K562 (cell line): ENCODE measurements at regions not wholly inside any gene's neighbourhood (a gene's known extent, or its start where the extent isn't known, plus 50 kb on each side); places are given as distances from the start of the nearest gene placed in this dataset.

Experiments used
- ATAC-seq: fragments of 200-7000 bp; cut with Tn5 transposase; 3 replicates; pipeline ENCODE4 v1.9.1; 2020; ENCODE audit warnings: moderate library complexity
- BruUV-seq: library from RNA; stranded (reverse); fragments of 400-500 nt; replicated peaks from 2 replicates; lab custom pipeline; 2021; lab: Mats Ljungman, UMichigan
- CTCF ChIA-PET: fragments of 300-600 bp; formaldehyde crosslinking; extraction: SDS; loops from one replicate; lab custom pipeline; 2021; ENCODE audit warnings: low intra/inter-chr PET ratio; lab: Yijun Ruan, JAX
- POLR2A ChIA-PET: fragments of 300-600, 350-650 bp; sonication (Branson Sonifier 250); formaldehyde crosslinking; extraction: SDS; loops from one replicate; lab custom pipeline; 2021; ENCODE audit warnings: antibody characterized with exemption, inconsistent platforms; lab: Yijun Ruan, JAX
- DNase-seq, 4 experiments: peaks; one replicate each; pipeline versions ENCODE4 v3.0.0 to v3.0.0-alpha.2; 2011 to 2018; ENCODE audit warnings: low spot score in 3 of 4, mixed read lengths in 3 of 4; ENCODE audit errors: extremely low read depth in 1 of 4
- FAIRE-seq: peaks from 2 replicates; lab custom pipeline; 2011; peaks lifted over from hg19 to GRCh38; lab: Jason Lieb, UNC
- H2AFZ ChIP-seq: 2 replicates; pipeline ENCODE4 v1.6.0; 2011; ENCODE audit warnings: low read depth, low read length, control low read depth, inconsistent platforms
- H3K27ac ChIP-seq: fragments of 200-600 bp; 3 replicates; pipeline ENCODE4 v1.8.0; 2011; ENCODE audit warnings: low read depth, mild to moderate bottlenecking, control low read depth, inconsistent platforms, low read length, moderate library complexity, mixed read lengths; ENCODE audit errors: extremely low read depth
- H3K27me3 ChIP-seq, 2 experiments: fragments of 300-600 bp in 1 of 2; 2 replicates in 1 of 2; 3 replicates in 1 of 2; pipeline versions ENCODE4 v1.6.0 to v1.8.0; 2011; ENCODE audit warnings: inconsistent platforms in 2 of 2, low read length in 2 of 2, mild to moderate bottlenecking in 1 of 2, mixed read lengths in 1 of 2, moderate library complexity in 1 of 2; ENCODE audit not compliant: control insufficient read depth in 2 of 2, insufficient read depth in 2 of 2
- H3K36me3 ChIP-seq: fragments of 300-600 bp; 3 replicates; pipeline ENCODE4 v1.8.0; 2011; ENCODE audit warnings: mild to moderate bottlenecking, low read length, inconsistent platforms; ENCODE audit not compliant: control insufficient read depth, insufficient read depth
- H3K4me1 ChIP-seq, 2 experiments: fragments of 200-600 bp in 1 of 2; replicated peaks in 1 of 2; 2 replicates in 1 of 2; 3 replicates in 1 of 2; pipeline versions ENCODE4 v1.5.1 to v1.8.0; 2011; ENCODE audit warnings: inconsistent platforms in 2 of 2, low read length in 2 of 2, mild to moderate bottlenecking in 1 of 2, mixed read lengths in 1 of 2, moderate library complexity in 1 of 2; ENCODE audit not compliant: control insufficient read depth in 2 of 2, insufficient read depth in 2 of 2
- H3K4me2 ChIP-seq: 2 replicates; pipeline ENCODE4 v1.6.1; 2011; ENCODE audit warnings: low read length, control low read depth, inconsistent platforms, mixed read lengths; ENCODE audit not compliant: insufficient read depth
- H3K4me3 ChIP-seq: fragments of 200-600 bp; sonication (generic), shearing (Covaris generic); 2 replicates; pipeline ENCODE4 v1.5.1; 2016; ENCODE audit warnings: control low read depth, inconsistent platforms
- H3K79me2 ChIP-seq: fragments of 200-600 bp; 3 replicates; pipeline ENCODE4 v1.8.0; 2011; ENCODE audit warnings: low read length, inconsistent platforms; ENCODE audit not compliant: control insufficient read depth, insufficient read depth
- H3K9ac ChIP-seq, 2 experiments: 2 replicates each; pipeline versions ENCODE4 v1.6.0 to v1.6.1; 2011; ENCODE audit warnings: low read depth in 2 of 2, low read length in 2 of 2, control low read depth in 1 of 2, inconsistent platforms in 1 of 2, mild to moderate bottlenecking in 1 of 2, mixed read lengths in 1 of 2; ENCODE audit not compliant: insufficient read depth in 1 of 2
- H3K9me1 ChIP-seq: one replicate; pipeline ENCODE4 v1.6.0; 2011; ENCODE audit warnings: inconsistent platforms, mild to moderate bottlenecking, low read length, moderate library complexity; ENCODE audit not compliant: control insufficient read depth, insufficient read depth
- H3K9me3 ChIP-seq: replicated peaks from 2 replicates; pipeline ENCODE4 v1.5.1; 2011; ENCODE audit warnings: low read depth, low read length, inconsistent platforms; ENCODE audit not compliant: control insufficient read depth, insufficient read depth
- H4K20me1 ChIP-seq: replicated peaks from 2 replicates; pipeline ENCODE4 v1.6.1; 2011; ENCODE audit warnings: low read length, inconsistent platforms, mixed read lengths; ENCODE audit not compliant: control insufficient read depth, insufficient read depth
- BCL6 ChIP-seq: fragments of 250-450 bp; sonication (Bioruptor Pico); IDR thresholded peaks from 2 replicates; pipeline ENCODE4 v1.4.0; 2020
- CREM ChIP-seq: IDR thresholded peaks from 2 replicates; pipeline ENCODE4 v1.6.1; 2014; ENCODE audit warnings: antibody characterized with exemption, low read depth
- DLX4 ChIP-seq: fragments of 250-450 bp; sonication (Bioruptor Pico); IDR thresholded peaks from 2 replicates; pipeline ENCODE4 v1.6.1; 2021; ENCODE audit warnings: mild to moderate bottlenecking
- E4F1 ChIP-seq: fragments of 250-450 bp; sonication (Bioruptor Pico); IDR thresholded peaks from 2 replicates; pipeline ENCODE4 v1.5.0; 2021; ENCODE audit warnings: mild to moderate bottlenecking, borderline replicate concordance
- FOXK2 ChIP-seq, 2 experiments: fragments of 450-650 bp; IDR thresholded peaks in 1 of 2; conservative IDR thresholded peaks in 1 of 2; 2 replicates each; pipeline ENCODE4 v1.6.1; 2016; ENCODE audit warnings: low read depth in 2 of 2, mild to moderate bottlenecking in 1 of 2
- HMG20A ChIP-seq: fragments of 450-650 bp; formaldehyde crosslinking; conservative IDR thresholded peaks from 2 replicates; pipeline ENCODE4 v1.4.0; 2020; ENCODE audit warnings: mild to moderate bottlenecking, mixed read lengths
- HMGN3 ChIP-seq: IDR thresholded peaks from 2 replicates; pipeline ENCODE4 v1.6.1; 2011; ENCODE audit warnings: borderline replicate concordance, low read depth, mild to moderate bottlenecking, mixed read lengths, low read length; ENCODE audit not compliant: insufficient read length; ENCODE audit errors: extremely low read depth
- KDM2B ChIP-seq: fragments of 250-450 bp; sonication (Bioruptor Pico); IDR thresholded peaks from 2 replicates; pipeline ENCODE4 v1.8.0; 2021; ENCODE audit warnings: mild to moderate bottlenecking, moderate library complexity
- PHTF2 ChIP-seq: fragments of 250-450 bp; sonication (Bioruptor Pico); IDR thresholded peaks from 2 replicates; pipeline ENCODE4 v1.5.0; 2021; ENCODE audit warnings: mild to moderate bottlenecking
- RFX7 ChIP-seq: fragments of 250-450 bp; sonication (Bioruptor Pico); IDR thresholded peaks from 2 replicates; pipeline ENCODE4 v1.5.1; 2021; ENCODE audit warnings: mild to moderate bottlenecking
- SMARCA4 ChIP-seq: fragments of 450-650 bp; IDR thresholded peaks from 2 replicates; pipeline ENCODE4 v1.6.1; 2016
- SOX6 ChIP-seq: fragments of 450-650 bp; IDR thresholded peaks from 2 replicates; pipeline ENCODE4 v1.6.1; 2014; ENCODE audit warnings: mild to moderate bottlenecking
- ZFP30 ChIP-seq: fragments of 250-450 bp; sonication (Bioruptor Pico); IDR thresholded peaks from 2 replicates; pipeline ENCODE4 v1.8.0; 2022; ENCODE audit warnings: moderate library complexity, mild to moderate bottlenecking, inconsistent platforms, borderline replicate concordance
- ZFP91 ChIP-seq: sonication (generic); formaldehyde crosslinking; IDR thresholded peaks from 2 replicates; pipeline ENCODE4 v1.8.0; 2022; ENCODE audit warnings: mild to moderate bottlenecking, missing genetic modification reagents
- ZNF695 ChIP-seq: fragments of 450-650 bp; formaldehyde crosslinking; IDR thresholded peaks from 2 replicates; pipeline ENCODE4 v1.4.0; 2020; ENCODE audit warnings: mild to moderate bottlenecking, moderate library complexity
- WGBS: fragments of 100-300 bp; shearing (Covaris generic); methylation state at CpG from one replicate; pipeline ENCODE4 v1.1.6; 2016; ENCODE audit warnings: low coverage, mixed read lengths; ENCODE audit not compliant: insufficient coverage; ENCODE audit errors: missing lambda C conversion rate; 5-methylcytosine and 5-hydroxymethylcytosine counted together
- in situ Hi-C: fragments of 300-500 bp; cut with MboI; formaldehyde crosslinking; loops from 4 replicates; pipeline ENCODE4 v1.15.0; 2018; ENCODE audit warnings: inconsistent platforms, mixed read lengths
- intact Hi-C: fragments of 100-400 bp; cut with micrococcal nuclease; formaldehyde crosslinking; loops from 2 replicates; pipeline ENCODE4 v1.14.2; 2022

GRCh38 chr20:61115364-61116065, 136.5 kb upstream of the CDH4 start:
- Histone ChIP-seq H3K4me1 (no peaks in the 10 kb centered on the region), H3K9me1 (no peaks in the 10 kb centered on the region), H3K79me2 (no peaks in the 10 kb centered on the region), H3K27ac (no peak overlapping the region), H3K27me3 (peaks cover 2 to 9% of the 10 kb centered on the region in 2 experiments; a peak in 2 of 5 replicates), H3K4me3 (no peak overlapping the region), H3K9ac (no peak overlapping the region), H3K4me2 (no peak overlapping the region), H2AFZ (no peak overlapping the region), H3K36me3 (no peaks in the 10 kb centered on the region), H4K20me1 (no peaks in the 10 kb centered on the region), H3K9me3 (no peaks in the 10 kb centered on the region)
- FAIRE-seq, result no peak
- no peak for TF ChIP-seq ZFP30 (CRISPR knock-in tag)
- TF ChIP-seq SOX6, result no peak
- no peak for TF ChIP-seq ZFP91 (CRISPR knock-in tag)
- TF ChIP-seq SMARCA4, result no peak
- no peak for TF ChIP-seq RFX7 (CRISPR knock-in tag)
- no peak for TF ChIP-seq DLX4 (CRISPR knock-in tag)
- no peak for TF ChIP-seq BCL6
- no peak for TF ChIP-seq FOXK2 (conservative IDR thresholded peaks at IDR 0.05 in 1 of 2, IDR thresholded peaks at IDR 0.05 in 1 of 2; ENCODE audit: low read depth in 2 of 2)
- no peak for TF ChIP-seq ZNF695
- no peak for TF ChIP-seq PHTF2 (CRISPR knock-in tag)
- no peak for TF ChIP-seq E4F1 (CRISPR knock-in tag)
- no peak for TF ChIP-seq HMG20A (CRISPR knock-in tag)
- no peak for TF ChIP-seq CREM
- no peak for TF ChIP-seq KDM2B (CRISPR knock-in tag)
- TF ChIP-seq HMGN3, result no peak
- WGBS, result under 1% methylated on average over 8 of the region's 8 CpGs
- no peak for DNase-seq
- BruUV-seq, result no TSS peak
- ChIA-PET CTCF (interaction anchor here (0.7 kb wide), 1 partner anchor 1267 kb away, joined by 3 read pairs; no protein-coding TSS in a partner anchor), POLR2A (interaction anchor here (0.6 kb wide), 1 partner anchor 266 kb away, joined by 4 read pairs; no protein-coding TSS in a partner anchor)
- in situ Hi-C loops (no loop called here), intact Hi-C loops (no loop called here)
- ATAC-seq, result no peak
